ENCODE measurements at regions not wholly inside any gene's neighbourhood (a gene's known extent, or its start where the extent isn't known, plus 50 kb on each side); places are given as distances from the start of the nearest gene placed in this dataset.

- no peak for TF ChIP-seq EZH2phosphoT487 (IDR thresholded peaks at IDR 0.05; ENCODE audit: borderline replicate concordance)
- no peak for TF ChIP-seq CTCF (conservative IDR thresholded peaks at IDR 0.05; ENCODE audit: low read length)
Observed at GRCh38 chr1:208919371-208919770, 664.1 kb upstream of the CAMK1G start.

All from Loucy (cell line).